Epithelial cell of esophagus (primary cell): ENCODE measurements at regions not wholly inside any gene's neighbourhood (a gene's known extent, or its start where the extent isn't known, plus 50 kb on each side); places are given as distances from the start of the nearest gene placed in this dataset.
A peak's percentile ranks its signal among the peaks of the same experiment; 100 is the strongest.

Source experiments
- DNase-seq: peaks from one replicate; pipeline ENCODE4 v3.0.0; 2010; ENCODE audit warnings: low read depth
- H3K4me3 ChIP-seq: 2 replicates; pipeline ENCODE4 v1.5.1; 2011; ENCODE audit warnings: mild to moderate bottlenecking, low read length, control low read depth
- TF ChIP-seq, protein P1 (sequence below): IDR thresholded peaks from 2 replicates; pipeline ENCODE4 v1.5.1; 2011; ENCODE audit warnings: low read depth, mild to moderate bottlenecking, low read length, control low read depth, inconsistent platforms; ENCODE audit not compliant: insufficient read depth; ENCODE audit errors: missing control alignments

DNA sequence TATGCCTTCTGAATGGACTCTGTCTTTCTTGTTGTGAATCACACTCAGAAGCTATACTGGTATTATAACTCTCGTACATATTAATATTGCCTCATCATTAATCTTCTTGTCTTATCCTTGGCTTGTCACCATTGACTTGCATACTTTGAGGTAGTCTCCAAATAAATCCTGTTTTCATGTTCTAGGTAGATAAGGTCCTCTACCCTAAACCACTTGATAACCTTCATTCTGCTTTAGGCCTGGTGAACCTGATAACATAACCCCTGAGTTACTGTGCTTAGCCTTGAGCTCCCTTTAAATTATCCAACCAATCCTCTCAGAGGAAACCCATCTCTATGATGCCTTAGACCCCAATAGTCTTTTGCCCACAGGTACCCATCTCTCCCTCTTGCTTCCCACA lies 1162.3 kb downstream of the SLITRK1 start:
- TF ChIP-seq, protein P1, sequence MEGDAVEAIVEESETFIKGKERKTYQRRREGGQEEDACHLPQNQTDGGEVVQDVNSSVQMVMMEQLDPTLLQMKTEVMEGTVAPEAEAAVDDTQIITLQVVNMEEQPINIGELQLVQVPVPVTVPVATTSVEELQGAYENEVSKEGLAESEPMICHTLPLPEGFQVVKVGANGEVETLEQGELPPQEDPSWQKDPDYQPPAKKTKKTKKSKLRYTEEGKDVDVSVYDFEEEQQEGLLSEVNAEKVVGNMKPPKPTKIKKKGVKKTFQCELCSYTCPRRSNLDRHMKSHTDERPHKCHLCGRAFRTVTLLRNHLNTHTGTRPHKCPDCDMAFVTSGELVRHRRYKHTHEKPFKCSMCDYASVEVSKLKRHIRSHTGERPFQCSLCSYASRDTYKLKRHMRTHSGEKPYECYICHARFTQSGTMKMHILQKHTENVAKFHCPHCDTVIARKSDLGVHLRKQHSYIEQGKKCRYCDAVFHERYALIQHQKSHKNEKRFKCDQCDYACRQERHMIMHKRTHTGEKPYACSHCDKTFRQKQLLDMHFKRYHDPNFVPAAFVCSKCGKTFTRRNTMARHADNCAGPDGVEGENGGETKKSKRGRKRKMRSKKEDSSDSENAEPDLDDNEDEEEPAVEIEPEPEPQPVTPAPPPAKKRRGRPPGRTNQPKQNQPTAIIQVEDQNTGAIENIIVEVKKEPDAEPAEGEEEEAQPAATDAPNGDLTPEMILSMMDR: no peak

GRCh38 chr13:82717249-82717648 lies 1165.0 kb downstream of the SLITRK1 start:
- H3K4me3 ChIP-seq: no peak overlapping the region
- DNase-seq: peak; percentile 89
- TF ChIP-seq, protein P1: no peak

More for the DNA sequence above, 1162.3 kb downstream of the SLITRK1 start:
- H3K4me3 ChIP-seq: no peak overlapping the region
- no peak for DNase-seq

DNA sequence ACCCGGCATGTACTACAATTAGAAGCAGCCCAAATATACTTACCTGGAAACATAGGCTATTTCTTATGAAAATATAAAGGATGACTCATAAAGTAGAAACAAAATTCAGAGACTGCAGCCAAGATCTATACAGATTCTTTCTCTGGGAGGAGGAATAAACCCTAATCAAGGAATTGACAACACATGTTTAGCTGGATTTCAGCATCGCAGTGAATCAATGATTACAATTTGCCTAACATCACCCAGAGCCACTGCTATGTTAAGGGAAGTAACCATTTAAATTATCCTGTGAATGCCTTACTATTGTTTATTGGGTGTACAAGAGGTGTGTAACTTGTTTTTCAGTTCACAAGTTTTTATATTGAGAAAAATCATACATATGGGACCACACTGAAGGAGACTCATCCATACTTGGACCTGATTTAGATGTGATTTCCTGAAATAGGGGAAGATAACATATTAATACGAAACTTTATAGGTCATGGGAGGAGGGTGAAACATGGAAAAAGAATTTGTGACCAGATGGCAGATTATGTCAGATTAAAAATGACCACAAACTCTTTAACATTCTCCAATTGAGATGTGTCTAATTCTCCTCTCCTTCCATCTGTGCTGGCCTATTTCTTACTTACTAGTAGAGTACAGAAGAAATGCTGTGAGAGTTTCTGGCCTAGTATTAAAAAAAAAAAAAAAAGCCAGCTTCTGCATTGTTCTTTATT lies 1168.4 kb downstream of the SLITRK1 start:
- TF ChIP-seq, protein P1: no peak
- no peak overlapping the region for H3K4me3 ChIP-seq
- DNase-seq: peak; percentile 7

- no peak for DNase-seq
- TF ChIP-seq, protein P1: no peak
- no peak overlapping the region for H3K4me3 ChIP-seq
Measured at GRCh38 chr13:82702513-82702912, 1179.8 kb downstream of the SLITRK1 start.

GRCh38 chr13:82701020-82701419 lies 1181.3 kb downstream of the SLITRK1 start:
- H3K4me3 ChIP-seq: no peak overlapping the region
- no peak for DNase-seq
- TF ChIP-seq, protein P1: no peak

DNA sequence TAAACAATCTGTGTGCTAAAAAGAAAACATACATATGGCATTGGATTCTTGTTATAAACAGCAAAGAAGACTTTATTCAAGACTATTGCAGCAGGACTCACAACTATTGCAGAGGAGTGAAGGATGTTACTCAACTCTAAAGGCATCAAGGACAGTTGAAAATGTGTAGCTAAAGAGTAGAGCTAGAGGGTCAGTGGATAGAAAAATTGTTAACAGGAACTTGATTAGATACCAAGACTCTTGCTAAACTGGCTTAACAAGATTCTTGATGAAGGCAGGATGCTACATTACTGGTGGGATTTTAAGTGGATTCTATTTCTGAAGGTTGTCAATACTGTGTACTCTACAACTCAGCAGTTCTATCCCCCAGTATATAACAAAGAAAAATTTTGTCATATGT lies 1183.3 kb downstream of the SLITRK1 start:
- TF ChIP-seq, protein P1: no peak
- H3K4me3 ChIP-seq: no peak overlapping the region
- peak; percentile 56 for DNase-seq

GRCh38 chr13:82698383-82698782 lies 1183.9 kb downstream of the SLITRK1 start:
- H3K4me3 ChIP-seq: no peak overlapping the region
- TF ChIP-seq, protein P1: no peak
- peak; percentile 85 for DNase-seq
